ENCODE measurements at regions not wholly inside any gene's neighbourhood (a gene's known extent, or its start where the extent isn't known, plus 50 kb on each side); places are given as distances from the start of the nearest gene placed in this dataset.

DNA sequence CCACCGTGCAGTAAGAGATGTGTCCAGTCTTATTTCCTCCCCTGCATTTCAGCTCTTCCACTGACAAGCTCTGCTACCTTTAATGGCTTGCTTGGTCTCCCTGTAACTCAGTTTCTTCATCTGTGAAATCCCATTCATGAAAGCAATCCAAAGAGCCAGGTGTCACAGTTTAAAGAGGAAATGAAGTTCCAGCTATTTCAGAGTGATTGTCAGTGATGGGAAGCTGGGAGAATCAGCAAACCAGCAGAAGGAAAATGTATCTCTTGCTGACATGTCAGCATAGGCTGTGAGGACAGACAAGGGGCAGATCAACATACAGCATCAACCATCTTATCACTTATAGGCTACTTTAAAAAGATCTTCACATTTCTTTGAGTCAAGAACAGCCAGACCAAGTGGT is 445.3 kb downstream of the ADRA2A start:
- no peak overlapping the region for H3K4me3 ChIP-seq (ENCODE audit: low read depth, poor library complexity, severe bottlenecking)
- TF ChIP-seq, protein P1, sequence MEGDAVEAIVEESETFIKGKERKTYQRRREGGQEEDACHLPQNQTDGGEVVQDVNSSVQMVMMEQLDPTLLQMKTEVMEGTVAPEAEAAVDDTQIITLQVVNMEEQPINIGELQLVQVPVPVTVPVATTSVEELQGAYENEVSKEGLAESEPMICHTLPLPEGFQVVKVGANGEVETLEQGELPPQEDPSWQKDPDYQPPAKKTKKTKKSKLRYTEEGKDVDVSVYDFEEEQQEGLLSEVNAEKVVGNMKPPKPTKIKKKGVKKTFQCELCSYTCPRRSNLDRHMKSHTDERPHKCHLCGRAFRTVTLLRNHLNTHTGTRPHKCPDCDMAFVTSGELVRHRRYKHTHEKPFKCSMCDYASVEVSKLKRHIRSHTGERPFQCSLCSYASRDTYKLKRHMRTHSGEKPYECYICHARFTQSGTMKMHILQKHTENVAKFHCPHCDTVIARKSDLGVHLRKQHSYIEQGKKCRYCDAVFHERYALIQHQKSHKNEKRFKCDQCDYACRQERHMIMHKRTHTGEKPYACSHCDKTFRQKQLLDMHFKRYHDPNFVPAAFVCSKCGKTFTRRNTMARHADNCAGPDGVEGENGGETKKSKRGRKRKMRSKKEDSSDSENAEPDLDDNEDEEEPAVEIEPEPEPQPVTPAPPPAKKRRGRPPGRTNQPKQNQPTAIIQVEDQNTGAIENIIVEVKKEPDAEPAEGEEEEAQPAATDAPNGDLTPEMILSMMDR (IDR thresholded peaks at IDR 0.05): no peak
- no peak for TF ChIP-seq POLR2A (IDR thresholded peaks at IDR 0.05)
- no peak for DNase-seq (ENCODE audit: low spot score in 2 of 2)
- 69 to 74% methylated on average over 1 of the region's 1 CpG for whole genome bisulfite sequencing, 2 donors
- intact Hi-C loops (cut with DNase I; ENCODE audit: low total_unique reads): no loop called here

DNA sequence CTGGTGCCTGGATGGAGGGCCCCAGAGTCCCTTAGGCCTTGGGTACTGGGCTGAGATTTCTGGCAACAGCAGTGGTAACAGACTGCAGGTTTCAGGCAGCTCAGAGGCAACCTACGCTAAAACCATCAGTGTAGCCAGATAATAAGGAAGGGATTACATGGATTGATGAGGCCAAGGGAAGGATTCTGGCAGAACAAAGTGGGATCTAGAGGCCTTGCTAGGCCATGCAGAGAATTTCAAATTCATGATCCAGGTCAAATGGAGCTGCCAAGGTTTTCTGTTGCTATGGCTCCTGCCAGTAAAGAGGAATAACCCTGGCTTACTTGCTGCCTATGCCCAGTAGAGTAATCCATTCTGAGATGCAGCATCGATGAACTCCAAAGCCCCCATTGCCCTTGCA is 445.7 kb downstream of the ADRA2A start:
- intact Hi-C loops (cut with DNase I; ENCODE audit: low total_unique reads): no loop called here
- WGBS, 2 donors: 81 to 92% methylated on average over 2 of the region's 2 CpGs
- TF ChIP-seq POLR2A (IDR thresholded peaks at IDR 0.05): no peak
- TF ChIP-seq, protein P1 (IDR thresholded peaks at IDR 0.05): no peak
- no peak for DNase-seq (ENCODE audit: low spot score in 2 of 2)
- no peak overlapping the region for H3K4me3 ChIP-seq (ENCODE audit: low read depth, poor library complexity, severe bottlenecking)

DNA sequence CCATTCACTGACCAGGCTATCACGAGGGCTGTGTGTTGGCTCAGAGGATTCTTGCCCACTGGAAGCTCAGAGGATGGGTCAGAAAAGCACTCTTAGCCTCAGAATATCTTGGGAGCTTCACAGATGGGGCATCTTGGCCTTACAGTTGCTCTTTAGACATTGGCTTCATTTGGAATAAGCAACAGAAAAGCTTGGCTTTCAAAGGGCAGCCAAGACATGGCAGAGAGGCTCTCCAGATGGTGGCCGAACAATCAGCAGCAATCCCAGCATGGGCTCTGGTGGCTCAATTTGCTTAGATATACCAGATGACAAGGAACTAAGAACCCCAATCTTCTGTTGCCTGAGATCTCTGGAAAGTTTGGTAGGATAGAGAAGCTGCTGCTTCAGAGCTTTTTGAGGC is 446.2 kb downstream of the ADRA2A start:
- 75 to 88% methylated on average over 2 of the region's 2 CpGs for WGBS, 2 donors
- H3K4me3 ChIP-seq (ENCODE audit: low read depth, poor library complexity, severe bottlenecking): no peak overlapping the region
- intact Hi-C loops (cut with DNase I; ENCODE audit: low total_unique reads): no loop called here
- no peak for DNase-seq (ENCODE audit: low spot score in 2 of 2)
- no peak for TF ChIP-seq POLR2A (IDR thresholded peaks at IDR 0.05)
- TF ChIP-seq, protein P1 (IDR thresholded peaks at IDR 0.05): no peak

DNA sequence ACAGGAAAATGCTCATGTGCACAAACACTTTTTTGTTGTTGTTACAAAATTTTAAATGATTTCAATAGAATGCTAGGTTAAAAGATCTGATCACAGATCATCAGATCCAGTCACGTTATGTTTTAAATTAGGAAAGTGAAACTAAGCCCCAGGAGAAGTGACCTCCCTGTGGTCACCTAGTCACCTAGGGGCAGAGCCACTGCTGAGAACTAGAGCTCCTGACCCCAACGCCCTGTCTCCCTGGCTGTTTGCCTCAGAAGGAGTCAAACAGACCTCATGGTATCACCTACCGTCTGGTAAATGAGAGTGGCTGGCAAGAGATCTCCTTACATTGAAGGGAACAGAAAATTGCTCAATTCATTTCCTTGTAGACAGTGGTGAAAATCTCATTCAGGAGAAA is 447.3 kb downstream of the ADRA2A start:
- intact Hi-C loops (cut with DNase I; ENCODE audit: low total_unique reads): no loop called here
- 71 to 88% methylated on average over 3 of the region's 3 CpGs for WGBS, 2 donors
- no peak for DNase-seq (ENCODE audit: low spot score in 2 of 2)
- no peak for TF ChIP-seq POLR2A (IDR thresholded peaks at IDR 0.05)
- TF ChIP-seq, protein P1 (IDR thresholded peaks at IDR 0.05): no peak
- no peak overlapping the region for H3K4me3 ChIP-seq (ENCODE audit: low read depth, poor library complexity, severe bottlenecking)

DNA sequence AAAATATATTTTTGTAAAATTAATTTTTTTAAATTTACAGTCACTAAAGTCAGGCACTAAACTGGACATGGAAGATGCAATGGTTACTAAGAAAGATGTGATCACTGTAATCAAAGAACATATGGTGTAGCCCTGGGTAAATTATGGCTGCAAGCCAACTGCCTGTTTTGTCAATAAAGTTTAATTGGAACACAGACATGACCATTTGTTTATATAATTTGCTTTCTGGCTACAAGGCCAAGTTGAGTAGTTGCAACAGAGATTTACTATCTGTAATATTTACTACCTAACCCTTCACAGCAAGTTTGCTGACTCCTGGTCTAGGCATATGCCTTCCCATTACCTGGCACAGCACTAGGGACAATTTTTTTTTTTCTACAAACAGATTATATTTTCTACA is 448.9 kb downstream of the ADRA2A start:
- DNase-seq (ENCODE audit: low spot score in 2 of 2): no peak
- H3K4me3 ChIP-seq (ENCODE audit: low read depth, poor library complexity, severe bottlenecking): no peak overlapping the region
- TF ChIP-seq POLR2A (IDR thresholded peaks at IDR 0.05): no peak
- TF ChIP-seq, protein P1 (IDR thresholded peaks at IDR 0.05): no peak
- intact Hi-C loops (cut with DNase I; ENCODE audit: low total_unique reads): no loop called here

DNA sequence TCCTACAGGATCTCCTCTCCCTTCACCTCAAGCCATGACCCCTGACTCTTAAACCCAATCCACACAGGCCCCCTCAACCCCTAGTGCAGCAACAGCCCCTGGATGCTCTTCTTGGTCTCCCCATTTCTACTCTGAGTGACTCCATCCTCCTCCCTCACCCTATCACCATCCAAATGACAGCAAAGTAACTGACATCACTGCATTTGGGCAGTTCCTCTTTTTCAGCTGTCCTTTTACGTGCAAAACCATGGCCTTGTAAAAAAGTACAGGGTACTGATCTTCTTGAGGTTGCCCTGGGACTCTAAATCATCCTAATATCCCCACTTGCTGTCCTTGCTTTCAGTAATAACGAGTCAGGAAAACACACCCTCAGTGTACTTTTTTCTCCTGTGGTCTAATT is 454.9 kb downstream of the ADRA2A start:
- H3K4me3 ChIP-seq (ENCODE audit: low read depth, poor library complexity, severe bottlenecking): no peak overlapping the region
- no peak for DNase-seq (ENCODE audit: low spot score in 2 of 2)
- whole genome bisulfite sequencing, 2 donors: 64 to 66% methylated on average over 2 of the region's 2 CpGs
- TF ChIP-seq POLR2A (IDR thresholded peaks at IDR 0.05): no peak
- TF ChIP-seq, protein P1 (IDR thresholded peaks at IDR 0.05): no peak
- intact Hi-C loops (cut with DNase I; ENCODE audit: low total_unique reads): no loop called here

All from lower leg skin (tissue), 4 donors.